HG03280 (cell line): ENCODE measurements at regions not wholly inside any gene's neighbourhood (a gene's known extent, or its start where the extent isn't known, plus 50 kb on each side); places are given as distances from the start of the nearest gene placed in this dataset.
"Not testable (repeated sequence)": the region's sequence is repeated elsewhere in the genome, so short reads cannot be mapped to it uniquely, and the experiment has no call there.

Experiments used
- ATAC-seq: cut with Tn5 transposase; IDR thresholded peaks from one replicate; pipeline ENCODE4 v1.9.1; 2021; ENCODE audit warnings: mild to moderate bottlenecking, moderate library complexity; ENCODE audit not compliant: unreplicated experiment

GRCh38 chr11:26839911-26840698 is 118.2 kb upstream of the SLC5A12 start:
- no peak for ATAC-seq

GRCh38 chr11:26841818-26842473 is 120.1 kb upstream of the SLC5A12 start:
- no peak for ATAC-seq

GRCh38 chr11:26842478-26843282 is 120.8 kb upstream of the SLC5A12 start:
- ATAC-seq = no peak

GRCh38 chr11:26843539-26843938 is 121.7 kb upstream of the SLC5A12 start:
- no peak for ATAC-seq

- ATAC-seq = no peak
These were observed 123.1 kb upstream of the SLC5A12 start for GRCh38 chr11:26844963-26845362.

GRCh38 chr11:26846227-26846626 is 124.4 kb upstream of the SLC5A12 start:
- ATAC-seq = no peak

GRCh38 chr11:26847459-26847858 is 125.6 kb upstream of the SLC5A12 start:
- no peak for ATAC-seq

- no peak for ATAC-seq
These were observed 126.1 kb upstream of the SLC5A12 start for GRCh38 chr11:26847977-26848376.

GRCh38 chr11:26849036-26849435 is 127.2 kb upstream of the SLC5A12 start:
- no peak for ATAC-seq

GRCh38 chr11:26851291-26851690 is 129.4 kb upstream of the SLC5A12 start:
- ATAC-seq = no peak

- ATAC-seq = no peak
These were observed 129.8 kb upstream of the SLC5A12 start for GRCh38 chr11:26851696-26852095.

- ATAC-seq = no peak
These were observed 135.8 kb upstream of the FIBIN start for GRCh38 chr11:26858098-26858497.

- ATAC-seq = no peak
These were observed 134.5 kb upstream of the FIBIN start for GRCh38 chr11:26859416-26859815.

GRCh38 chr11:26860091-26860780 is 133.7 kb upstream of the FIBIN start:
- ATAC-seq = no peak

- no peak for ATAC-seq
These were observed 133.0 kb upstream of the FIBIN start for GRCh38 chr11:26860895-26861294.

- ATAC-seq = no peak
These were observed 131.1 kb upstream of the FIBIN start for GRCh38 chr11:26862801-26863200.

- no peak for ATAC-seq
These were observed 128.2 kb upstream of the FIBIN start for GRCh38 chr11:26865703-26866102.

GRCh38 chr11:26867286-26867685 is 126.6 kb upstream of the FIBIN start:
- no peak for ATAC-seq

GRCh38 chr11:26878959-26879581 is 114.8 kb upstream of the FIBIN start:
- no peak for ATAC-seq

- ATAC-seq = not testable (repeated sequence)
These were observed 111.5 kb upstream of the FIBIN start for GRCh38 chr11:26882363-26882880.
